WTC11 (cell line): ENCODE measurements at regions not wholly inside any gene's neighbourhood (a gene's known extent, or its start where the extent isn't known, plus 50 kb on each side); places are given as distances from the start of the nearest gene placed in this dataset.

Experiments used
- ETV6 ChIP-seq: sonication (generic); formaldehyde crosslinking; IDR thresholded peaks from 2 replicates; pipeline ENCODE4 v1.8.1; 2022; ENCODE audit warnings: mild to moderate bottlenecking, missing genetic modification reagents
- FOXP1 ChIP-seq: sonication (generic); formaldehyde crosslinking; IDR thresholded peaks from 2 replicates; pipeline ENCODE4 v1.8.0; 2022; ENCODE audit warnings: missing genetic modification reagents, mild to moderate bottlenecking, moderate library complexity, borderline replicate concordance
- MAX ChIP-seq: sonication (generic); formaldehyde crosslinking; IDR thresholded peaks from 2 replicates; pipeline ENCODE4 v1.8.0; 2022; ENCODE audit warnings: mild to moderate bottlenecking, missing genetic modification reagents
- NFYB ChIP-seq: sonication (generic); formaldehyde crosslinking; conservative IDR thresholded peaks from 2 replicates; pipeline ENCODE4 v1.8.0; 2022; ENCODE audit warnings: low read depth, missing genetic modification reagents
- ZBTB21 ChIP-seq: sonication (generic); formaldehyde crosslinking; IDR thresholded peaks from 2 replicates; pipeline ENCODE4 v1.8.1; 2023; ENCODE audit warnings: mild to moderate bottlenecking, missing genetic modification reagents, borderline replicate concordance
- ZNF121 ChIP-seq: sonication (generic); formaldehyde crosslinking; IDR thresholded peaks from 2 replicates; pipeline ENCODE4 v1.8.0; 2023; ENCODE audit warnings: missing genetic modification reagents
- ZNF138 ChIP-seq: sonication (generic); formaldehyde crosslinking; conservative IDR thresholded peaks from 2 replicates; pipeline ENCODE4 v1.8.1; 2022; ENCODE audit warnings: mild to moderate bottlenecking, moderate library complexity, missing genetic modification reagents
- ZNF219 ChIP-seq: sonication (generic); formaldehyde crosslinking; IDR thresholded peaks from 2 replicates; pipeline ENCODE4 v1.8.0; 2023; ENCODE audit warnings: missing genetic modification reagents, mild to moderate bottlenecking, borderline replicate concordance
- ZNF232 ChIP-seq: sonication (generic); formaldehyde crosslinking; IDR thresholded peaks from 2 replicates; pipeline ENCODE4 v1.8.0; 2022; ENCODE audit warnings: mild to moderate bottlenecking, missing genetic modification reagents
- ZNF396 ChIP-seq: fragments of 250-450 bp; sonication (Bioruptor Pico); IDR thresholded peaks from 2 replicates; pipeline ENCODE4 v1.8.0; 2021; ENCODE audit warnings: mild to moderate bottlenecking, moderate library complexity, borderline replicate concordance
- TF ChIP-seq, protein P1 (sequence below): sonication (generic); formaldehyde crosslinking; IDR thresholded peaks from 2 replicates; pipeline ENCODE4 v1.8.0; 2022; ENCODE audit warnings: mild to moderate bottlenecking, missing genetic modification reagents
- TF ChIP-seq, protein P2 (sequence below): fragments of 200-600 bp; IDR thresholded peaks from 2 replicates; pipeline ENCODE4 v1.8.0; 2022; ENCODE audit warnings: antibody characterized with exemption
- TF ChIP-seq, protein P3 (sequence below): sonication (generic); formaldehyde crosslinking; IDR thresholded peaks from 2 replicates; pipeline ENCODE4 v1.8.0; 2022; ENCODE audit warnings: mild to moderate bottlenecking, missing genetic modification reagents
- TF ChIP-seq, protein P4 (sequence below): sonication (generic); formaldehyde crosslinking; IDR thresholded peaks from 2 replicates; pipeline ENCODE4 v1.8.1; 2023; ENCODE audit warnings: mild to moderate bottlenecking, missing genetic modification reagents, borderline replicate concordance

DNA sequence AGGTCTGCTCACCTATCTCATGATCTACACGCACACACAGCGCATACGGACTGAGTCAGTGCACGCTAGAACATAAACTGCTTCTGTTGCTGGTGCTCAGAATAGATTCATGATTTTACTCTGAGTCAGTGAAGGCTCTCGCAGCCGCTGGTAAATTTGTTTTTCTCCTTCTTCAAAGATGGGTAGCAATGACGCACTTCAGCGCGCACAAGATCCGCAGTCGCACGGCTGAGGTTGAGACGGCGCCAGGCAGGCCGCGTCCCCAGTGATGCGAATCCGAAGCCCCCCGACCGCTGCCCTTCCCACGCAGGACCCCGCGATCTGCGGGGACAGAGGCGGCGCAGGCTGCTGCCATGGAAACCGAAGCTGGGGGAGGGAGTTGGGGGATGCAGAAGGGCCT, 103.7 kb upstream of the USP29 start:
- TF ChIP-seq ZNF219 (CRISPR knock-in tag) (no peak), MAX (CRISPR knock-in tag) (no peak), ZBTB21 (no peak), ZNF232 (CRISPR knock-in tag) (no peak), ETV6 (no peak), ZNF138 (CRISPR knock-in tag) (no peak), FOXP1 (CRISPR knock-in tag) (no peak), ZNF396 (CRISPR knock-in tag) (no peak), NFYB (CRISPR knock-in tag) (no peak), ZNF121 (CRISPR knock-in tag) (no peak)
- TF ChIP-seq, protein P1, sequence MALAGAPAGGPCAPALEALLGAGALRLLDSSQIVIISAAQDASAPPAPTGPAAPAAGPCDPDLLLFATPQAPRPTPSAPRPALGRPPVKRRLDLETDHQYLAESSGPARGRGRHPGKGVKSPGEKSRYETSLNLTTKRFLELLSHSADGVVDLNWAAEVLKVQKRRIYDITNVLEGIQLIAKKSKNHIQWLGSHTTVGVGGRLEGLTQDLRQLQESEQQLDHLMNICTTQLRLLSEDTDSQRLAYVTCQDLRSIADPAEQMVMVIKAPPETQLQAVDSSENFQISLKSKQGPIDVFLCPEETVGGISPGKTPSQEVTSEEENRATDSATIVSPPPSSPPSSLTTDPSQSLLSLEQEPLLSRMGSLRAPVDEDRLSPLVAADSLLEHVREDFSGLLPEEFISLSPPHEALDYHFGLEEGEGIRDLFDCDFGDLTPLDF (CRISPR knock-in tag): no peak
- TF ChIP-seq, protein P2, sequence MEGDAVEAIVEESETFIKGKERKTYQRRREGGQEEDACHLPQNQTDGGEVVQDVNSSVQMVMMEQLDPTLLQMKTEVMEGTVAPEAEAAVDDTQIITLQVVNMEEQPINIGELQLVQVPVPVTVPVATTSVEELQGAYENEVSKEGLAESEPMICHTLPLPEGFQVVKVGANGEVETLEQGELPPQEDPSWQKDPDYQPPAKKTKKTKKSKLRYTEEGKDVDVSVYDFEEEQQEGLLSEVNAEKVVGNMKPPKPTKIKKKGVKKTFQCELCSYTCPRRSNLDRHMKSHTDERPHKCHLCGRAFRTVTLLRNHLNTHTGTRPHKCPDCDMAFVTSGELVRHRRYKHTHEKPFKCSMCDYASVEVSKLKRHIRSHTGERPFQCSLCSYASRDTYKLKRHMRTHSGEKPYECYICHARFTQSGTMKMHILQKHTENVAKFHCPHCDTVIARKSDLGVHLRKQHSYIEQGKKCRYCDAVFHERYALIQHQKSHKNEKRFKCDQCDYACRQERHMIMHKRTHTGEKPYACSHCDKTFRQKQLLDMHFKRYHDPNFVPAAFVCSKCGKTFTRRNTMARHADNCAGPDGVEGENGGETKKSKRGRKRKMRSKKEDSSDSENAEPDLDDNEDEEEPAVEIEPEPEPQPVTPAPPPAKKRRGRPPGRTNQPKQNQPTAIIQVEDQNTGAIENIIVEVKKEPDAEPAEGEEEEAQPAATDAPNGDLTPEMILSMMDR: no peak
- TF ChIP-seq, protein P3, sequence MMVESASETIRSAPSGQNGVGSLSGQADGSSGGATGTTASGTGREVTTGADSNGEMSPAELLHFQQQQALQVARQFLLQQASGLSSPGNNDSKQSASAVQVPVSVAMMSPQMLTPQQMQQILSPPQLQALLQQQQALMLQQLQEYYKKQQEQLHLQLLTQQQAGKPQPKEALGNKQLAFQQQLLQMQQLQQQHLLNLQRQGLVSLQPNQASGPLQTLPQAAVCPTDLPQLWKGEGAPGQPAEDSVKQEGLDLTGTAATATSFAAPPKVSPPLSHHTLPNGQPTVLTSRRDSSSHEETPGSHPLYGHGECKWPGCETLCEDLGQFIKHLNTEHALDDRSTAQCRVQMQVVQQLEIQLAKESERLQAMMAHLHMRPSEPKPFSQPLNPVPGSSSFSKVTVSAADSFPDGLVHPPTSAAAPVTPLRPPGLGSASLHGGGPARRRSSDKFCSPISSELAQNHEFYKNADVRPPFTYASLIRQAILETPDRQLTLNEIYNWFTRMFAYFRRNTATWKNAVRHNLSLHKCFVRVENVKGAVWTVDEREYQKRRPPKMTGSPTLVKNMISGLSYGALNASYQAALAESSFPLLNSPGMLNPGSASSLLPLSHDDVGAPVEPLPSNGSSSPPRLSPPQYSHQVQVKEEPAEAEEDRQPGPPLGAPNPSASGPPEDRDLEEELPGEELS (CRISPR knock-in tag): no peak
- TF ChIP-seq, protein P4, sequence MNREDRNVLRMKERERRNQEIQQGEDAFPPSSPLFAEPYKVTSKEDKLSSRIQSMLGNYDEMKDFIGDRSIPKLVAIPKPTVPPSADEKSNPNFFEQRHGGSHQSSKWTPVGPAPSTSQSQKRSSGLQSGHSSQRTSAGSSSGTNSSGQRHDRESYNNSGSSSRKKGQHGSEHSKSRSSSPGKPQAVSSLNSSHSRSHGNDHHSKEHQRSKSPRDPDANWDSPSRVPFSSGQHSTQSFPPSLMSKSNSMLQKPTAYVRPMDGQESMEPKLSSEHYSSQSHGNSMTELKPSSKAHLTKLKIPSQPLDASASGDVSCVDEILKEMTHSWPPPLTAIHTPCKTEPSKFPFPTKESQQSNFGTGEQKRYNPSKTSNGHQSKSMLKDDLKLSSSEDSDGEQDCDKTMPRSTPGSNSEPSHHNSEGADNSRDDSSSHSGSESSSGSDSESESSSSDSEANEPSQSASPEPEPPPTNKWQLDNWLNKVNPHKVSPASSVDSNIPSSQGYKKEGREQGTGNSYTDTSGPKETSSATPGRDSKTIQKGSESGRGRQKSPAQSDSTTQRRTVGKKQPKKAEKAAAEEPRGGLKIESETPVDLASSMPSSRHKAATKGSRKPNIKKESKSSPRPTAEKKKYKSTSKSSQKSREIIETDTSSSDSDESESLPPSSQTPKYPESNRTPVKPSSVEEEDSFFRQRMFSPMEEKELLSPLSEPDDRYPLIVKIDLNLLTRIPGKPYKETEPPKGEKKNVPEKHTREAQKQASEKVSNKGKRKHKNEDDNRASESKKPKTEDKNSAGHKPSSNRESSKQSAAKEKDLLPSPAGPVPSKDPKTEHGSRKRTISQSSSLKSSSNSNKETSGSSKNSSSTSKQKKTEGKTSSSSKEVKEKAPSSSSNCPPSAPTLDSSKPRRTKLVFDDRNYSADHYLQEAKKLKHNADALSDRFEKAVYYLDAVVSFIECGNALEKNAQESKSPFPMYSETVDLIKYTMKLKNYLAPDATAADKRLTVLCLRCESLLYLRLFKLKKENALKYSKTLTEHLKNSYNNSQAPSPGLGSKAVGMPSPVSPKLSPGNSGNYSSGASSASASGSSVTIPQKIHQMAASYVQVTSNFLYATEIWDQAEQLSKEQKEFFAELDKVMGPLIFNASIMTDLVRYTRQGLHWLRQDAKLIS (CRISPR knock-in tag): no peak
